ENCODE measurements at regions not wholly inside any gene's neighbourhood (a gene's known extent, or its start where the extent isn't known, plus 50 kb on each side); places are given as distances from the start of the nearest gene placed in this dataset.

GRCh38 chr12:115813256-115813655, 464.2 kb downstream of the MED13L start:
- Histone ChIP-seq H3K9me2 (ENCODE audit: low read depth, low read length) (no peaks in the 10 kb centered on the region), H3K27me3 (ENCODE audit: insufficient read depth, low read length) (no peaks in the 10 kb centered on the region), H3K4me3 (ENCODE audit: low read depth, low read length, poor library complexity, severe bottlenecking) (no peak overlapping the region), H3K9ac (ENCODE audit: low read length) (no peak overlapping the region), H3K27ac (ENCODE audit: low read depth, low read length, poor library complexity, severe bottlenecking) (no peak overlapping the region), H3F3A (ENCODE audit: insufficient read depth, low read length) (no peaks in the 10 kb centered on the region), H3K79me2 (ENCODE audit: insufficient read depth, low read length) (no peaks in the 10 kb centered on the region), H4K20me1 (ENCODE audit: insufficient read depth, low read length) (no peaks in the 10 kb centered on the region), H2AFZ (ENCODE audit: low read length) (no peak overlapping the region), H3K36me3 (ENCODE audit: insufficient read depth, low read length) (no peaks in the 10 kb centered on the region), H3K4me2 (ENCODE audit: low read length) (no peak overlapping the region), H3K9me3 (ENCODE audit: low read length) (no peaks in the 10 kb centered on the region), H3K4me1 (ENCODE audit: insufficient read depth, low read length, severe bottlenecking) (no peaks in the 10 kb centered on the region)
- TF ChIP-seq CTCF (IDR thresholded peaks at IDR 0.05; ENCODE audit: low read length) (no peak), EZH2 (IDR thresholded peaks at IDR 0.05; ENCODE audit: borderline replicate concordance, low read length) (no peak)

GRCh38 chr12:115811929-115812328, 465.6 kb downstream of the MED13L start:
- Histone ChIP-seq H3K4me2 (ENCODE audit: low read length) (no peak overlapping the region), H3K27ac (ENCODE audit: low read depth, low read length, poor library complexity, severe bottlenecking) (no peak overlapping the region), H3K36me3 (ENCODE audit: insufficient read depth, low read length) (no peaks in the 10 kb centered on the region), H2AFZ (ENCODE audit: low read length) (no peak overlapping the region), H3K9me2 (ENCODE audit: low read depth, low read length) (no peaks in the 10 kb centered on the region), H4K20me1 (ENCODE audit: insufficient read depth, low read length) (no peaks in the 10 kb centered on the region), H3F3A (ENCODE audit: insufficient read depth, low read length) (no peaks in the 10 kb centered on the region), H3K27me3 (ENCODE audit: insufficient read depth, low read length) (no peaks in the 10 kb centered on the region), H3K79me2 (ENCODE audit: insufficient read depth, low read length) (no peaks in the 10 kb centered on the region), H3K9me3 (ENCODE audit: low read length) (no peaks in the 10 kb centered on the region), H3K4me1 (ENCODE audit: insufficient read depth, low read length, severe bottlenecking) (no peaks in the 10 kb centered on the region), H3K4me3 (ENCODE audit: low read depth, low read length, poor library complexity, severe bottlenecking) (no peak overlapping the region), H3K9ac (ENCODE audit: low read length) (no peak overlapping the region)
- TF ChIP-seq EZH2 (IDR thresholded peaks at IDR 0.05; ENCODE audit: borderline replicate concordance, low read length) (no peak), CTCF (IDR thresholded peaks at IDR 0.05; ENCODE audit: low read length) (no peak)

- TF ChIP-seq CTCF (IDR thresholded peaks at IDR 0.05; ENCODE audit: low read length) (no peak), EZH2 (IDR thresholded peaks at IDR 0.05; ENCODE audit: borderline replicate concordance, low read length) (no peak)
- H2AFZ ChIP-seq (ENCODE audit: low read length), result no peak overlapping the region
- no peak overlapping the region for H3K4me2 ChIP-seq (ENCODE audit: low read length)
- H3K4me3 ChIP-seq (ENCODE audit: low read depth, low read length, poor library complexity, severe bottlenecking), result no peak overlapping the region
- H3K9ac ChIP-seq (ENCODE audit: low read length), result no peak overlapping the region
- no peaks in the 10 kb centered on the region for H3K79me2 ChIP-seq (ENCODE audit: insufficient read depth, low read length)
- H3K27ac ChIP-seq (ENCODE audit: low read depth, low read length, poor library complexity, severe bottlenecking), result no peak overlapping the region
- H3K9me3 ChIP-seq (ENCODE audit: low read length), result no peaks in the 10 kb centered on the region
- H3F3A ChIP-seq (ENCODE audit: insufficient read depth, low read length), result no peaks in the 10 kb centered on the region
- no peaks in the 10 kb centered on the region for H3K36me3 ChIP-seq (ENCODE audit: insufficient read depth, low read length)
- no peaks in the 10 kb centered on the region for H3K4me1 ChIP-seq (ENCODE audit: insufficient read depth, low read length, severe bottlenecking)
- no peaks in the 10 kb centered on the region for H3K9me2 ChIP-seq (ENCODE audit: low read depth, low read length)
- no peaks in the 10 kb centered on the region for H3K27me3 ChIP-seq (ENCODE audit: insufficient read depth, low read length)
- H4K20me1 ChIP-seq (ENCODE audit: insufficient read depth, low read length), result no peaks in the 10 kb centered on the region
These were observed 466.4 kb downstream of the MED13L start for GRCh38 chr12:115811045-115811444.

All from OCI-LY1 (cell line).